Nephron (organoid): ENCODE measurements at regions not wholly inside any gene's neighbourhood (a gene's known extent, or its start where the extent isn't known, plus 50 kb on each side); places are given as distances from the start of the nearest gene placed in this dataset.
"Not testable (repeated sequence)": the region's sequence is repeated elsewhere in the genome, so short reads cannot be mapped to it uniquely, and the experiment has no call there.

Experiments
- H3K27ac Mint-ChIP-seq, 3 experiments: 2 replicates each; pipeline ENCODE4 v1.8.0; 2020; ENCODE audit warnings: mixed read lengths in 3 of 3, mild to moderate bottlenecking in 2 of 3, moderate library complexity in 1 of 3
- H3K27me3 Mint-ChIP-seq: 2 replicates; pipeline ENCODE4 v1.8.0; 2021; ENCODE audit warnings: low read depth, mild to moderate bottlenecking, moderate library complexity, mixed read lengths
- H3K36me3 Mint-ChIP-seq: 2 replicates; pipeline ENCODE4 v1.8.0; 2020; ENCODE audit warnings: low read depth, mixed read lengths
- H3K4me1 Mint-ChIP-seq: 2 replicates; pipeline ENCODE4 v1.8.0; 2020; ENCODE audit warnings: mixed read lengths
- H3K4me3 Mint-ChIP-seq, 3 experiments: 2 replicates each; pipeline ENCODE4 v1.8.0; 2020; ENCODE audit warnings: mild to moderate bottlenecking in 3 of 3, mixed read lengths in 3 of 3, moderate library complexity in 2 of 3
- H3K9me3 Mint-ChIP-seq: 2 replicates; pipeline ENCODE4 v1.8.0; 2020; ENCODE audit warnings: mixed read lengths
- TF ChIP-seq, protein P1 (sequence below), 3 experiments: fragments of 200-600 bp; sonication (generic); IDR thresholded peaks; one replicate each; pipeline ENCODE4 v1.5.0; 2021; ENCODE audit warnings: antibody characterized with exemption in 3 of 3; ENCODE audit not compliant: unreplicated experiment in 3 of 3

- Mint-ChIP-seq H3K36me3 (no peaks in the 10 kb centered on the region), H3K9me3 (no peaks in the 10 kb centered on the region), H3K4me1 (no peaks in the 10 kb centered on the region), H3K27ac (no peak overlapping the region), H3K4me3 (no peak overlapping the region), H3K27me3 (no peaks in the 10 kb centered on the region)
- TF ChIP-seq, protein P1, sequence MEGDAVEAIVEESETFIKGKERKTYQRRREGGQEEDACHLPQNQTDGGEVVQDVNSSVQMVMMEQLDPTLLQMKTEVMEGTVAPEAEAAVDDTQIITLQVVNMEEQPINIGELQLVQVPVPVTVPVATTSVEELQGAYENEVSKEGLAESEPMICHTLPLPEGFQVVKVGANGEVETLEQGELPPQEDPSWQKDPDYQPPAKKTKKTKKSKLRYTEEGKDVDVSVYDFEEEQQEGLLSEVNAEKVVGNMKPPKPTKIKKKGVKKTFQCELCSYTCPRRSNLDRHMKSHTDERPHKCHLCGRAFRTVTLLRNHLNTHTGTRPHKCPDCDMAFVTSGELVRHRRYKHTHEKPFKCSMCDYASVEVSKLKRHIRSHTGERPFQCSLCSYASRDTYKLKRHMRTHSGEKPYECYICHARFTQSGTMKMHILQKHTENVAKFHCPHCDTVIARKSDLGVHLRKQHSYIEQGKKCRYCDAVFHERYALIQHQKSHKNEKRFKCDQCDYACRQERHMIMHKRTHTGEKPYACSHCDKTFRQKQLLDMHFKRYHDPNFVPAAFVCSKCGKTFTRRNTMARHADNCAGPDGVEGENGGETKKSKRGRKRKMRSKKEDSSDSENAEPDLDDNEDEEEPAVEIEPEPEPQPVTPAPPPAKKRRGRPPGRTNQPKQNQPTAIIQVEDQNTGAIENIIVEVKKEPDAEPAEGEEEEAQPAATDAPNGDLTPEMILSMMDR (IDR thresholded peaks at IDR 0.05; ENCODE audit: unreplicated experiment in 3 of 3) = no peak
Measured at GRCh38 chr10:8151086-8151485, 96.6 kb downstream of the GATA3 start.

- Mint-ChIP-seq H3K4me3 (no peak overlapping the region), H3K9me3 (peaks cover 2% of the 10 kb centered on the region), H3K36me3 (no peaks in the 10 kb centered on the region), H3K27me3 (peaks cover 9% of the 10 kb centered on the region), H3K27ac (no peak overlapping the region), H3K4me1 (no peaks in the 10 kb centered on the region)
- TF ChIP-seq, protein P1 (IDR thresholded peaks at IDR 0.05; ENCODE audit: unreplicated experiment in 3 of 3) = no peak
Measured at GRCh38 chr10:8156918-8157317, 102.4 kb downstream of the GATA3 start.

GRCh38 chr10:8158193-8159071 is 103.9 kb downstream of the GATA3 start:
- no peak overlapping the region for H3K4me3 Mint-ChIP-seq
- TF ChIP-seq, protein P1 (IDR thresholded peaks at IDR 0.05; ENCODE audit: unreplicated experiment in 3 of 3) = no peak
- H3K36me3 Mint-ChIP-seq = no peaks in the 10 kb centered on the region
- H3K9me3 Mint-ChIP-seq = peaks cover 3% of the 10 kb centered on the region
- peaks cover 9% of the 10 kb centered on the region for H3K27me3 Mint-ChIP-seq
- no peak overlapping the region for H3K27ac Mint-ChIP-seq
- no peaks in the 10 kb centered on the region for H3K4me1 Mint-ChIP-seq

DNA sequence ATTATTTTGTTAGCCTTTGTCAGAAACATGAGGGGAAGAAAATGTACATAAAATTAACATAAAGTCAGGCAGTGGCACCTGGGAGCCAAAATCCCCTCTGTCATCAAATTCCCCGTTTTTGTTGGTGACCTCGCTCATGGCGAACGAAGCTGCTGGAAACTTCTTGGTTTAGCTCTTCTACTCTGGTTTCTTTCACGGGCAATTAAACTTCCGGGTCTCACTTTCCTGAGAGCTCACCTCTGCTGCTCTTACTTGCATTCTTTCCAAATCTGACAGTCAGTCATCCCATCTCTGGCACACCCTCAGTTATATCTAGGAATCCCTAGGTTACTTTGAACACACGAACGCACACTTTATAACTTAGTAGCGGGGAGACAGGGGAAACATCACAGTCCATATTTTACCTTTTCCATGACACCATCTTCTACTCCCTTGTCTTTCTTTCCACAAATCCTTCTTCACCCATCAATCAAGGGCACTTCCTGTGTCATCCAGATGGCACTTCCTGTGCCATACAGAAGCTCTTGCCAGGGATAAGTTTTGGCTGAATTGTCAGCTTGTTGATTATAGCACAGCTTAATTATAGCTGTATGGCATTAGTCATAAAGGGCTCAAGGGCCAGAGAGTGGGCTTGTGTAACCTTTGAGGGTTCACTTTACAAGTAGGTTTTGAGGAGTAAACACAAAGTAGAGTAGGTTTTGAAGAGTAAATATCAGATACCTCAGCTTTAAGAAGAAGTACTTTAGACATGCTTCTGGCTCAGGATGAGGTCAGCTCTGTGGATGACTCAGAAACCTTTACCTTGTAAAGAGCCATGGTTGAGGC is 105.1 kb downstream of the GATA3 start:
- H3K27ac Mint-ChIP-seq = no peak overlapping the region
- no peak overlapping the region for H3K4me3 Mint-ChIP-seq
- H3K36me3 Mint-ChIP-seq = no peaks in the 10 kb centered on the region
- H3K27me3 Mint-ChIP-seq = peaks cover 9% of the 10 kb centered on the region
- H3K4me1 Mint-ChIP-seq = no peaks in the 10 kb centered on the region
- peaks cover 9% of the 10 kb centered on the region for H3K9me3 Mint-ChIP-seq
- TF ChIP-seq, protein P1 (IDR thresholded peaks at IDR 0.05; ENCODE audit: unreplicated experiment in 3 of 3) = no peak

DNA sequence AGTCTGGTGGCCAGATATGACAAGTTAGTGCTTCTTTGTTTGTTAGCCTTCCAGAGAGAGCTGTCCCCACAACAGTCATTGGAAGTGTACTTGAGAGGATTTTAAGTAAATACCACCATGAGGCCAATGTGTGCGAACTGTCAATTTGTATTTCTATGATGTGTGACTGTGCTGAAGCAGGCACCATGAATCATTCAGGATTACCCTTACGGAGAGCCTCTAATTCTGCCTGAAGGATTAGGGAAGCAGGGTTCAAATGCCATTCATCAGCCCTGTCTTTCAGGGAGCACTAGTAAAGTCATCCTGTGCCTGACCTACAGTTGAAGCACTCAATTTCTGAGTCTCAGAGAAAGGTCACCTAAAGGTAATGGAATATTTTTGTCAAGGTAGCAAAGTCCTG is 109.3 kb downstream of the GATA3 start:
- no peak overlapping the region for H3K27ac Mint-ChIP-seq
- no peaks in the 10 kb centered on the region for H3K4me1 Mint-ChIP-seq
- peaks cover 6% of the 10 kb centered on the region for H3K27me3 Mint-ChIP-seq
- H3K36me3 Mint-ChIP-seq = peaks cover 2% of the 10 kb centered on the region
- H3K9me3 Mint-ChIP-seq = peaks cover 31% of the 10 kb centered on the region
- TF ChIP-seq, protein P1 (IDR thresholded peaks at IDR 0.05; ENCODE audit: unreplicated experiment in 3 of 3) = no peak
- H3K4me3 Mint-ChIP-seq = no peak overlapping the region

DNA sequence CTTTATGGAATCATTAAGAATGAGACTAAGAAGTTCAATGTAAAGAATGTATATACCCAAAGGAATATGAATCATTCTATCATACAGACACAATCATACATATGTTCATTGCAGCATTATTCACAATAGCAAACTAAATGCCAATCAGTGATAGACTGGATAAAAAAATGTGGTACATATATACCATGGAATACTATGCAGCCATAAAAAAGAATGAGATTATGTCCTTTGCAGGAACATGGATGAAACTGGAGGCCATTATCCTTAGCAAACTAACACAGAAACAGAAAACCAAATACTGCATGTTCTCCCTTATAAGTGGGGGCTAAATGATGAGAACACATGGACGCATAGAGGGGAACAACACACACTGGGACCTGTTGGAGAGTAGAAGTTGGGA is 110.2 kb downstream of the GATA3 start:
- not testable (repeated sequence) for H3K27ac Mint-ChIP-seq, H3K4me3 Mint-ChIP-seq, H3K4me1 Mint-ChIP-seq, H3K27me3 Mint-ChIP-seq, H3K36me3 Mint-ChIP-seq
- peaks cover 37% of the 10 kb centered on the region for H3K9me3 Mint-ChIP-seq
